WTC11 (cell line): ENCODE measurements at regions not wholly inside any gene's neighbourhood (a gene's known extent, or its start where the extent isn't known, plus 50 kb on each side); places are given as distances from the start of the nearest gene placed in this dataset.

ENCODE experiments used
- ATAC-seq: fragments of 200-7000 bp; cut with Tn5 transposase; 2 replicates; pipeline ENCODE4 v1.10.0; 2021; ENCODE audit warnings: mild to moderate bottlenecking, moderate library complexity
- CTCF ChIA-PET: fragments of 300-600 bp; sonication (Branson Sonifier 250); formaldehyde crosslinking; loops from one replicate; lab custom pipeline; 2021; ENCODE audit warnings: antibody characterized with exemption; lab: Charles Lee
- POLR2A ChIA-PET: fragments of 350-600 bp; sonication (Branson Sonifier 250); formaldehyde crosslinking; loops from one replicate; lab custom pipeline; 2021; ENCODE audit warnings: antibody characterized with exemption; lab: Charles Lee
- DNase-seq: peaks from one replicate; pipeline ENCODE4 v3.0.0; 2021; ENCODE audit warnings: low spot score
- H3K27ac Mint-ChIP-seq: 2 replicates; pipeline ENCODE4 v1.8.0; 2021; ENCODE audit warnings: mixed read lengths
- H3K27me3 Mint-ChIP-seq: 2 replicates; pipeline ENCODE4 v1.8.0; 2021; ENCODE audit warnings: low read depth, mild to moderate bottlenecking, moderate library complexity, mixed read lengths
- H3K36me3 Mint-ChIP-seq: 2 replicates; pipeline ENCODE4 v1.8.0; 2021; ENCODE audit warnings: mixed read lengths
- H3K4me1 Mint-ChIP-seq: 2 replicates; pipeline ENCODE4 v1.8.0; 2022; ENCODE audit warnings: mixed read lengths
- H3K4me3 Mint-ChIP-seq: 2 replicates; pipeline ENCODE4 v1.8.0; 2021; ENCODE audit warnings: mild to moderate bottlenecking, moderate library complexity, mixed read lengths
- H3K9me3 Mint-ChIP-seq: 2 replicates; pipeline ENCODE4 v1.8.0; 2021; ENCODE audit warnings: mixed read lengths
- CBFB ChIP-seq: sonication (generic); formaldehyde crosslinking; IDR thresholded peaks from 2 replicates; pipeline ENCODE4 v1.8.1; 2022; ENCODE audit warnings: mild to moderate bottlenecking, low read depth, missing genetic modification reagents
- CREM ChIP-seq: sonication (generic); formaldehyde crosslinking; IDR thresholded peaks from 2 replicates; pipeline ENCODE4 v1.8.1; 2022; ENCODE audit warnings: mild to moderate bottlenecking, missing genetic modification reagents, moderate library complexity
- FOXP1 ChIP-seq: sonication (generic); formaldehyde crosslinking; IDR thresholded peaks from 2 replicates; pipeline ENCODE4 v1.8.0; 2022; ENCODE audit warnings: missing genetic modification reagents, mild to moderate bottlenecking, moderate library complexity, borderline replicate concordance
- NFATC4 ChIP-seq: fragments of 250-450 bp; sonication (Bioruptor Pico); IDR thresholded peaks from 2 replicates; pipeline ENCODE4 v1.9.0; 2021; ENCODE audit warnings: mild to moderate bottlenecking
- NFYB ChIP-seq: sonication (generic); formaldehyde crosslinking; conservative IDR thresholded peaks from 2 replicates; pipeline ENCODE4 v1.8.0; 2022; ENCODE audit warnings: low read depth, missing genetic modification reagents
- NR2C2 ChIP-seq: sonication (generic); formaldehyde crosslinking; IDR thresholded peaks from 2 replicates; pipeline ENCODE4 v1.8.0; 2022; ENCODE audit warnings: mild to moderate bottlenecking, missing genetic modification reagents
- OVOL2 ChIP-seq: fragments of 250-450 bp; sonication (Bioruptor Pico); IDR thresholded peaks from 2 replicates; pipeline ENCODE4 v1.9.0; 2021; ENCODE audit warnings: mild to moderate bottlenecking, borderline replicate concordance
- RELA ChIP-seq: sonication (generic); formaldehyde crosslinking; IDR thresholded peaks from 2 replicates; pipeline ENCODE4 v1.8.1; 2022; ENCODE audit warnings: missing genetic modification reagents, mild to moderate bottlenecking, borderline replicate concordance
- TP53 ChIP-seq: sonication (generic); formaldehyde crosslinking; IDR thresholded peaks from 2 replicates; pipeline ENCODE4 v1.8.1; 2023; ENCODE audit warnings: mild to moderate bottlenecking, missing genetic modification reagents
- ZNF219 ChIP-seq: sonication (generic); formaldehyde crosslinking; IDR thresholded peaks from 2 replicates; pipeline ENCODE4 v1.8.0; 2023; ENCODE audit warnings: missing genetic modification reagents, mild to moderate bottlenecking, borderline replicate concordance
- ZNF317 ChIP-seq: sonication (generic); formaldehyde crosslinking; IDR thresholded peaks from 2 replicates; pipeline ENCODE4 v1.8.1; 2023; ENCODE audit warnings: low read depth, mild to moderate bottlenecking, moderate library complexity, missing genetic modification reagents, borderline replicate concordance
- TF ChIP-seq, protein P1 (sequence below): sonication (generic); formaldehyde crosslinking; IDR thresholded peaks from 2 replicates; pipeline ENCODE4 v1.8.1; 2023; ENCODE audit warnings: mild to moderate bottlenecking, moderate library complexity, missing genetic modification reagents
- TF ChIP-seq, protein P2 (sequence below): sonication (generic); formaldehyde crosslinking; conservative IDR thresholded peaks from 2 replicates; pipeline ENCODE4 v1.8.1; 2022; ENCODE audit warnings: mild to moderate bottlenecking, missing genetic modification reagents
- TF ChIP-seq, protein P3 (sequence below): sonication (generic); formaldehyde crosslinking; IDR thresholded peaks from 2 replicates; pipeline ENCODE4 v1.8.1; 2022; ENCODE audit warnings: low read depth, missing genetic modification reagents, borderline replicate concordance
- TF ChIP-seq, protein P4 (sequence below): sonication (generic); formaldehyde crosslinking; IDR thresholded peaks from 2 replicates; pipeline ENCODE4 v1.8.1; 2023; ENCODE audit warnings: mild to moderate bottlenecking, missing genetic modification reagents, borderline replicate concordance
- TF ChIP-seq, protein P5 (sequence below): sonication (generic); formaldehyde crosslinking; IDR thresholded peaks from 2 replicates; pipeline ENCODE4 v1.8.0; 2023; ENCODE audit warnings: missing genetic modification reagents
- TF ChIP-seq, protein P6 (sequence below): fragments of 200-600 bp; IDR thresholded peaks from 2 replicates; pipeline ENCODE4 v1.8.0; 2022; ENCODE audit warnings: antibody characterized with exemption

DNA sequence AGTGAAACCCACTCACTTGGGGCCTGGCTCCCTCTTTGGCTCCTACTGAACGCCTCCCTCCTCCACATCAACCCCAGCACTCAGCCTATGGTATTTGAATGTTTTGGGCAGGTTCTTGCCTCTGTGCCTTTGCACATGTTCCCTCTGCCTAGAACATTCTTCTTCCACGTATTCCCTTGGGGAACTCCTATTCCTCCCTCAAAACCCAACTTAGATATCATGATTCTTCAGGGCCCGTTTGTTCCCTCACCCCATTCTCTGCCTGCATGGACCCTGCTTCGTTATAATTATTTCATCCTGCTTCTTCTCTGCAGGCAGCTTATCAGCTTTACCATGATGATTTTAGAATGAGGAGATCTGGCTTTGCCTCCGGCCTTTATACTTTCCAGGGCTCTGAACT is 215.0 kb upstream of the IER5L start (continued):
- TF ChIP-seq, protein P1, sequence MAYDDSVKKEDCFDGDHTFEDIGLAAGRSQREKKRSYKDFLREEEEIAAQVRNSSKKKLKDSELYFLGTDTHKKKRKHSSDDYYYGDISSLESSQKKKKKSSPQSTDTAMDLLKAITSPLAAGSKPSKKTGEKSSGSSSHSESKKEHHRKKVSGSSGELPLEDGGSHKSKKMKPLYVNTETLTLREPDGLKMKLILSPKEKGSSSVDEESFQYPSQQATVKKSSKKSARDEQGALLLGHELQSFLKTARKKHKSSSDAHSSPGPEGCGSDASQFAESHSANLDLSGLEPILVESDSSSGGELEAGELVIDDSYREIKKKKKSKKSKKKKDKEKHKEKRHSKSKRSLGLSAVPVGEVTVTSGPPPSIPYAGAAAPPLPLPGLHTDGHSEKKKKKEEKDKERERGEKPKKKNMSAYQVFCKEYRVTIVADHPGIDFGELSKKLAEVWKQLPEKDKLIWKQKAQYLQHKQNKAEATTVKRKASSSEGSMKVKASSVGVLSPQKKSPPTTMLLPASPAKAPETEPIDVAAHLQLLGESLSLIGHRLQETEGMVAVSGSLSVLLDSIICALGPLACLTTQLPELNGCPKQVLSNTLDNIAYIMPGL (CRISPR knock-in tag) = no peak
- TF ChIP-seq CREM (CRISPR knock-in tag) = no peak
- TF ChIP-seq FOXP1 = no peak
- TF ChIP-seq, protein P2, sequence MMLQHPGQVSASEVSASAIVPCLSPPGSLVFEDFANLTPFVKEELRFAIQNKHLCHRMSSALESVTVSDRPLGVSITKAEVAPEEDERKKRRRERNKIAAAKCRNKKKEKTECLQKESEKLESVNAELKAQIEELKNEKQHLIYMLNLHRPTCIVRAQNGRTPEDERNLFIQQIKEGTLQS = no peak
- TF ChIP-seq CBFB (CRISPR knock-in tag) = no peak
- no peak for TF ChIP-seq ZNF219 (CRISPR knock-in tag)
- TF ChIP-seq TP53 (CRISPR knock-in tag) = no peak
- TF ChIP-seq NR2C2 (CRISPR knock-in tag) = no peak

DNA sequence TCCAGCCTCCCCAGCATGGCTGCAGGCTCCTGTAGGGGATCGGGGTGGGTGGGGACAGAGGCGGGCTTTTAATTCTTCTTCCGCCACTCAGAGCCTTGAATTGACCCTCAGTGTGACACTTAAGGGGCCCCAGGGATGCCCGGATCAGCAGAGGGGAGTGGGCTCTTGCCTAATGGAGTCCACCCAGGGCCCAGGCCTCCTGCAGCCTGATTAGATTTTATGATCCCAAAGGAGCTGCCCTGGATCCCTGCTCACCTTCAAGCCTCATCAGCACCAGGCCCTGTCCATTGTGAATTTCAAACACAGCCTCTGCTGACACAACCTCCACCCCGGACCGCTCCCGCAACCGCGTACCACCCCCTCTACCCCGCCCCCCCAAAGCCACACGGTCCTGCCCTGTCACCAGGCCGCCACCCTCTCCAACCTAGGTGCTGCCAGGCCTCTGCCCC is 214.1 kb upstream of the IER5L start:
- TF ChIP-seq ZNF317 (CRISPR knock-in tag) = no peak
- peaks cover 5% of the 10 kb centered on the region; the same call in 1 of the 2 replicates for H3K4me1 Mint-ChIP-seq
- H3K27me3 Mint-ChIP-seq = no peaks in the 10 kb centered on the region; the same call in 1 of the 2 replicates
- no peaks in the 10 kb centered on the region for H3K36me3 Mint-ChIP-seq
- peak; percentile 56 for ATAC-seq
- CTCF ChIA-PET = interaction anchor here (0.7 to 1.6 kb wide), 3 partner anchors 9 to 210 kb away, joined by 3 to 6 read pairs (median 6); no protein-coding TSS in a partner anchor
- H3K27ac Mint-ChIP-seq = no peak overlapping the region
- no peaks in the 10 kb centered on the region for H3K9me3 Mint-ChIP-seq
- no peak for DNase-seq
- no peak overlapping the region for H3K4me3 Mint-ChIP-seq
- POLR2A ChIA-PET = interaction anchor here (0.6 kb wide), 1 partner anchor 12 kb away, joined by 3 read pairs; no protein-coding TSS in a partner anchor

DNA sequence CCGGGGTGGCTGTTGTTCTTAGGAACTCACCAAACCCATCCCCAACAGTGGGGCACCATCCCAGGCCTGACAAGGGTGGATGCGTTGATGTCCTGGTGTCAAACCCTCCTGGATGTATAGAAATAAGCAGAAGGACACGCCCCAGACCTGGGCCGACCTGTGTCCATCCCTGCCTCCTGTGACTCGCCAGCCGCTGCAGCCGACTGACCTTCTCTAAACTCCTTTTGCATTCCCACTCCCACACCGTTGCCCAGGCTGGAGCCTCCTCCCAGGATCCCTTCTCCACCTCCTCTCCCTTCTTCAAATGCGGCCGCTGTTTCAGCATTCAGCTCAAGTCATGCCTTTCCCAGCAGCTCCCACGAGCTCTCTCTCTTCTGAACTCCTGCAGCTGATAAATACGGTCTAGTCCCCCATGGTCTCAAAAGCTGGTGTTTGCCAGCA is 213.2 kb upstream of the IER5L start:
- TF ChIP-seq NFYB (CRISPR knock-in tag) (no peak), OVOL2 (CRISPR knock-in tag) (no peak), FOXP1 (no peak), RELA (CRISPR knock-in tag) (no peak), NFATC4 (no peak)
- TF ChIP-seq, protein P3, sequence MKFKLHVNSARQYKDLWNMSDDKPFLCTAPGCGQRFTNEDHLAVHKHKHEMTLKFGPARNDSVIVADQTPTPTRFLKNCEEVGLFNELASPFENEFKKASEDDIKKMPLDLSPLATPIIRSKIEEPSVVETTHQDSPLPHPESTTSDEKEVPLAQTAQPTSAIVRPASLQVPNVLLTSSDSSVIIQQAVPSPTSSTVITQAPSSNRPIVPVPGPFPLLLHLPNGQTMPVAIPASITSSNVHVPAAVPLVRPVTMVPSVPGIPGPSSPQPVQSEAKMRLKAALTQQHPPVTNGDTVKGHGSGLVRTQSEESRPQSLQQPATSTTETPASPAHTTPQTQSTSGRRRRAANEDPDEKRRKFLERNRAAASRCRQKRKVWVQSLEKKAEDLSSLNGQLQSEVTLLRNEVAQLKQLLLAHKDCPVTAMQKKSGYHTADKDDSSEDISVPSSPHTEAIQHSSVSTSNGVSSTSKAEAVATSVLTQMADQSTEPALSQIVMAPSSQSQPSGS (CRISPR knock-in tag) = no peak
- TF ChIP-seq, protein P4, sequence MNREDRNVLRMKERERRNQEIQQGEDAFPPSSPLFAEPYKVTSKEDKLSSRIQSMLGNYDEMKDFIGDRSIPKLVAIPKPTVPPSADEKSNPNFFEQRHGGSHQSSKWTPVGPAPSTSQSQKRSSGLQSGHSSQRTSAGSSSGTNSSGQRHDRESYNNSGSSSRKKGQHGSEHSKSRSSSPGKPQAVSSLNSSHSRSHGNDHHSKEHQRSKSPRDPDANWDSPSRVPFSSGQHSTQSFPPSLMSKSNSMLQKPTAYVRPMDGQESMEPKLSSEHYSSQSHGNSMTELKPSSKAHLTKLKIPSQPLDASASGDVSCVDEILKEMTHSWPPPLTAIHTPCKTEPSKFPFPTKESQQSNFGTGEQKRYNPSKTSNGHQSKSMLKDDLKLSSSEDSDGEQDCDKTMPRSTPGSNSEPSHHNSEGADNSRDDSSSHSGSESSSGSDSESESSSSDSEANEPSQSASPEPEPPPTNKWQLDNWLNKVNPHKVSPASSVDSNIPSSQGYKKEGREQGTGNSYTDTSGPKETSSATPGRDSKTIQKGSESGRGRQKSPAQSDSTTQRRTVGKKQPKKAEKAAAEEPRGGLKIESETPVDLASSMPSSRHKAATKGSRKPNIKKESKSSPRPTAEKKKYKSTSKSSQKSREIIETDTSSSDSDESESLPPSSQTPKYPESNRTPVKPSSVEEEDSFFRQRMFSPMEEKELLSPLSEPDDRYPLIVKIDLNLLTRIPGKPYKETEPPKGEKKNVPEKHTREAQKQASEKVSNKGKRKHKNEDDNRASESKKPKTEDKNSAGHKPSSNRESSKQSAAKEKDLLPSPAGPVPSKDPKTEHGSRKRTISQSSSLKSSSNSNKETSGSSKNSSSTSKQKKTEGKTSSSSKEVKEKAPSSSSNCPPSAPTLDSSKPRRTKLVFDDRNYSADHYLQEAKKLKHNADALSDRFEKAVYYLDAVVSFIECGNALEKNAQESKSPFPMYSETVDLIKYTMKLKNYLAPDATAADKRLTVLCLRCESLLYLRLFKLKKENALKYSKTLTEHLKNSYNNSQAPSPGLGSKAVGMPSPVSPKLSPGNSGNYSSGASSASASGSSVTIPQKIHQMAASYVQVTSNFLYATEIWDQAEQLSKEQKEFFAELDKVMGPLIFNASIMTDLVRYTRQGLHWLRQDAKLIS = no peak
- TF ChIP-seq, protein P5, sequence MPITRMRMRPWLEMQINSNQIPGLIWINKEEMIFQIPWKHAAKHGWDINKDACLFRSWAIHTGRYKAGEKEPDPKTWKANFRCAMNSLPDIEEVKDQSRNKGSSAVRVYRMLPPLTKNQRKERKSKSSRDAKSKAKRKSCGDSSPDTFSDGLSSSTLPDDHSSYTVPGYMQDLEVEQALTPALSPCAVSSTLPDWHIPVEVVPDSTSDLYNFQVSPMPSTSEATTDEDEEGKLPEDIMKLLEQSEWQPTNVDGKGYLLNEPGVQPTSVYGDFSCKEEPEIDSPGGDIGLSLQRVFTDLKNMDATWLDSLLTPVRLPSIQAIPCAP (CRISPR knock-in tag) = no peak
- TF ChIP-seq, protein P6, sequence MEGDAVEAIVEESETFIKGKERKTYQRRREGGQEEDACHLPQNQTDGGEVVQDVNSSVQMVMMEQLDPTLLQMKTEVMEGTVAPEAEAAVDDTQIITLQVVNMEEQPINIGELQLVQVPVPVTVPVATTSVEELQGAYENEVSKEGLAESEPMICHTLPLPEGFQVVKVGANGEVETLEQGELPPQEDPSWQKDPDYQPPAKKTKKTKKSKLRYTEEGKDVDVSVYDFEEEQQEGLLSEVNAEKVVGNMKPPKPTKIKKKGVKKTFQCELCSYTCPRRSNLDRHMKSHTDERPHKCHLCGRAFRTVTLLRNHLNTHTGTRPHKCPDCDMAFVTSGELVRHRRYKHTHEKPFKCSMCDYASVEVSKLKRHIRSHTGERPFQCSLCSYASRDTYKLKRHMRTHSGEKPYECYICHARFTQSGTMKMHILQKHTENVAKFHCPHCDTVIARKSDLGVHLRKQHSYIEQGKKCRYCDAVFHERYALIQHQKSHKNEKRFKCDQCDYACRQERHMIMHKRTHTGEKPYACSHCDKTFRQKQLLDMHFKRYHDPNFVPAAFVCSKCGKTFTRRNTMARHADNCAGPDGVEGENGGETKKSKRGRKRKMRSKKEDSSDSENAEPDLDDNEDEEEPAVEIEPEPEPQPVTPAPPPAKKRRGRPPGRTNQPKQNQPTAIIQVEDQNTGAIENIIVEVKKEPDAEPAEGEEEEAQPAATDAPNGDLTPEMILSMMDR = no peak
- Mint-ChIP-seq H3K27me3 (no peaks in the 10 kb centered on the region; the same call in 1 of the 2 replicates), H3K4me3 (no peak overlapping the region), H3K36me3 (no peaks in the 10 kb centered on the region), H3K9me3 (no peaks in the 10 kb centered on the region), H3K4me1 (peaks cover 5% of the 10 kb centered on the region; the same call in 1 of the 2 replicates), H3K27ac (no peak overlapping the region; the same call in 1 of the 2 replicates)
- ATAC-seq (no peak), DNase-seq (no peak)
- ChIA-PET POLR2A (no interaction called here), CTCF (interaction anchor here (0.7 to 1.6 kb wide), 2 partner anchors 8 to 193 kb away, joined by 6 read pairs; no protein-coding TSS in a partner anchor)
